T-helper 9 cell (primary cell): ENCODE measurements at regions not wholly inside any gene's neighbourhood (a gene's known extent, or its start where the extent isn't known, plus 50 kb on each side); places are given as distances from the start of the nearest gene placed in this dataset.

Experiments used
- DNase-seq: peaks from one replicate; pipeline ENCODE4 v3.0.0-alpha.2; 2020

DNA sequence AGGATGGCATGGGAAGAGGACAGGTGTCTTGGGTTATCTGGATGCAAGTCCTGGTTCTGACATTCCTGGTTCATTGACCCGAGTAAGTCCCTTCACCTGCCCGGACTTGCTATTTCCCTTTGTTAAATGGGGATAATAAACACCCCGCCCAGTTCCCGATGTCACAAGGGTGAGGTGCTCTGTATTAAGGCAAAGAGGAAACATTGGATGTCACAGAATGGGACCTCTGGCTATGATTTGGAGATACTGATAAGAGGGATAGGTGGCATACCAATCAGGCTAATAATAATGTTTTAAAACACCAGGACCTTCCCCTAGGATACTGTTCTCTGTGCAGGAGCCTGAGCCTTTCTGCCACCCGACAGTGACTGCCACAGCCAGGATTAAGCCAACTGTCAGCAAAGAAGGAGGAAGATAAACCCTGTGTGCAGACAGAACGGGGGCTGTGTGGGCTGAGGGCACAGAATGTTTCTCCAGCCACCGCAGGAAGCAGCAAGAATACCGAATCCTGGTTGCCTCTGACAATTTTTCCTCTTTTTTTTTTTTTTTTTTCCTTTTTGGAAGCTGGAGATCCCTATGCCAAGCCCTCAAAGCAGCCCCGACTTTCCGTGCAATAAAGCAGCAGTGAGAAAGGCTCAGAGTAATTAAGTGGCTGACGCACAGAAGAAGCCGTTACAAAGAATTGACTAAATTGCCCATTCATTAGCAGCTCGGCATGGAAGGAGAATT lies 336.6 kb downstream of the SMAD2 start:
- no peak for DNase-seq

DNA sequence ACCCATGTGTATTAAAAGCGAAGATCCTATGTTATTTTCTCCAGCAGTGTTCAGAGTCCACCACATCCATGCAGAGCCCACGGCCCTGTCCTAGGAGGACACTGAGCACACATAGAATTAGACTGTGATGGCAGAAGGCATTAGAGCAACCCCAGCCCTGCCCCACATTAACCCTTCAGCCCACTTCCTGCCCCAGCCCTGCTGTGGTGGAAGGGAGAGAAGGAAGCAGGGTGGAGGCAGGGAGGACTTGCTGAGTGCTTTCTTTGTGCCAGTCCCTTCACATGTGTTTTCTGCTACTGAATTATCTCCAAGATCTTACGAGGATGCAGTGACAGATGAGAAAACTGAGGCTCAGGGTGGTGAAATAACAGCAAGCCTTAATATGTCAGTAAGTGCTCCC lies 339.0 kb downstream of the SMAD2 start:
- DNase-seq, result no peak

DNA sequence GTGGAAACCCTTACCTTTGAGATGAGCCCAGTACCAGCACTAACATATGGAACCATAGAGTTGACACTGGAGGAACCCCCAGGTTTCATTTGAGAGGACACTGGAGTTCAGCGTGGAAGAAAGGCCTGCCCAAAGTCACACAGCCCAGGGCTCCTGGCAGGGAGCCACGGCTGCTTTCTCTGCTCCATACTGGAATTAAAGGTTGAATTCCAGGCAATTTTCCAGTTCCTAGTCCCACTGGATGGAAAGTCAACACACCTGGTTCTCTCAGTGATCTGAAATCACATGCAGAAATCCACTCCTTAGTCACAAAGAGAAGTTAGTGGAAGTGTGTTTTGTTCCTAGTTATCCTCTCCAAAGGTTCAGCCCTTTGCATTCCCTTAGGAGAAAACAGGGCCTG lies 336.1 kb upstream of the SKOR2 start:
- no peak for DNase-seq

DNA sequence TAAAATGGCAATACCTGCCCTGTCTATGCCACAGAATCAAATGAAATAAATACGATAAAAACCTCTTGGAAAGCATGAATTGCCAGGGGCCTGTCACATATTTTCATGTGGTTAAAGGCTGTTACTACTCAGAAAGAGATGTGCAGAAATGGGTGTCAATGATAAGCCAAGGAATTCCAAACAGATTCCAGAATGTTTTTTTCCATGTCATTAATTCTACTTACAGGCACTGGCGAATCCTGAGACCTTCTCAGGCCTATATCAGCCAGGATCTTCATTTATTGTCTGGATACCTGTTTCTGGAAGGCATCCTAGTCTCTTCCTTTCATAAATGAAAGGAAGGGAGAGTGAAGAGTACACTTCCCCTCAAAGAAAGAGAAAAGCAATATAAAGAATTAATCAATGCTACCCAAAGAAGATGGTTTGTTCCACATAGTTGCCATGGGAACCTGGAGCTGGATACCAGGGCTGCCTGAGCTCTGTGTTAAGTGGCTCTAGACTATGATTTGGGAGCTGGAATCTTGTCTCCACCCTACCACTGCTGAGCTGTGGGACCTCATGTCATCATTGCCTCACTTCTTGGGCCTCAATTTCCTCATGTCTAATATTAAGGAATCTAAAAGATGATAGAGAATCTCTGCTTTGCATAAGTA lies 335.1 kb upstream of the SKOR2 start:
- no peak for DNase-seq

DNA sequence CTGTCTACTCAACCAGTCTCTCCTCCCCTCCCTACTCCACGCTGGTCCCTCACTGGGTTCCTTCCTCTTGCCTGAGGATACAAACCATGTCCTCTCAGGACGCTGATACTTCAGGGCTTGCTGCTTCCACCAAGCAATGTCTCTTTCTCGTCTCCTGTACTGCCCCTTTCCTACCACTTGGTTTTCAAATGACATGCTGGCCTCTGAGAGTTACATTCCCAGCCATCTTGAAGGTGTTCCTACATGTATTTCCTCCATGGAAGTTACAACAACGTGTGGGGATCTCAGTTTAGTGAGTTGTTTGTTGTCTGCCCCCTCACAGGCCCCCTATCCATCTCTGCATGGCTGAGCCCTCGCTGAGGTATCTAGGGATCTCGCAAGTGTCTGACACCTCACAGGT lies 334.5 kb upstream of the SKOR2 start:
- no peak for DNase-seq

DNA sequence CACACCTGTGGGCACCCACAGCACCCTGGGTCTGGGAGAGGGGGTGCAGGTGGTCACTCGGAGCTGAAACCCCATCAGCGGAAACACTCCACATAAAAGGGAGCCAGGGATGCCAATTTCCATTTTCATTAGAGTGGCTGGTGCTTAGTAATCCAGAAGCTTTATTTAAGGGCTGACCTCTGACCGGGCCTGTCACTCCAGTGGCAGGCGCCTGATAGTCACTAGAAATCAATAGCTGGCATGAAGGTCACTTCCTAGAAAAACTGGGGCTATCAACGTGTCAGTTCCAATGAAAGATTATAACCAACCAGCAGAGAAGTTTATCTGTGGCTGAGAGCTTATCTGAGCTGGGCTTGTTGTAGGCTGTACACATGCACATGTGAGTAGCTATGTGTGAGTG lies 333.7 kb upstream of the SKOR2 start:
- no peak for DNase-seq

DNA sequence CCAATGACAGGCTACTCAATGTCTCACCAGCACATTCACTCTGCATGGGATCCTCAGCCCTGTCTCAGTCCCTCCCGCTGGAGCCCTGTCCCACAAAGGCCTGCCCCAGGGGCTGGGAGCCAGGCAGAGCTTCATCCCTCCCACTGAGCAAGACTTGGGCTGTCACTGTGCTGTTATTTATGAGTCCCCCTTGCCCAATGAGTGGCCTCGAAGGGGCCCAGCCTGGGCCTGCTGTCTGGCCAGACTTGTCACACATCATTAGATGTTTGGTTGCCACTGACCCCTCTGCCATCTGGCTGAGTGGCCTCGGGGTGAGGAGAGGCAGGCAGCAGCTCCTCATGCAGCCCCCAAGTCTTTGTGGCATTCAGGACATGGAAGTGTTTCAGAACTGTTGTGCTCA lies 330.6 kb upstream of the SKOR2 start:
- DNase-seq, result no peak

DNA sequence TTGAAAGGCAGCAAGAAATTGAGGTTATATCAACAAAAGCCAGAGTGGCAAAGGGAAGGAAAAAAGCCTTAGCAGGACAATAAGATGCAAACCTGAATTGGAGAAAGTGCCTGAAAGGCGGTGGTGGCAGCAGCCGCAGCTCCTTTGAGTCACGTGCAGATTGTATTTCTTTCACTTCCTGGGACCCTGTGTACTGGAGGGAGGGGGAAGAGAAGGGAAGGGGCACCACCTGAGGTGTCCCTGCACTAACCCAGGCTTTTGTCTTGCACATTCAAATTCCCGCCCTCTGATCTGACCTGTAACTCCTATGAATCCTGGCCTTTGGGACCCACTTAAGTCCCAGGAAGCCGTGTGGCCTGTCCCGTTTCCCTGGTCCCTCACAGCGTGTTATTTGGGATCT lies 326.1 kb upstream of the SKOR2 start:
- DNase-seq, result no peak

DNA sequence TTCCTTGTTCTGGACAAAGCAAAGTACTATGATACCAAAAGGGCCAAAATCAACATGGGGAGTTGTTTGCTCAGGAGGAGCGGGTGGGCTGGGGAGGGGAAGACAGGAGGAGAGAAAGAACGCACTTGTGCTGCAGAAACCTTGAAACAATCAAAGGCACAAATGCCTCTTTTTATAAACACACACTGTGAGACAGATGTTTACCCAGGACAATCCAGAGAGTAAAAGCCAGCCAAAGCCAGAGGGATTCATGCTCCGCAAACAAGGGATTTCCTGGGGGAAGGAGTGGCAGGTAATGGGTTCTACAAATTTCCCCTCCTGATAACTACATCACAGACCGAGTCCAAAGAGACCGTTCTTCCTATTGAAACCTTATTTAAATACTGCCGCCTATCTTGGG lies 323.5 kb upstream of the SKOR2 start:
- DNase-seq, result no peak

DNA sequence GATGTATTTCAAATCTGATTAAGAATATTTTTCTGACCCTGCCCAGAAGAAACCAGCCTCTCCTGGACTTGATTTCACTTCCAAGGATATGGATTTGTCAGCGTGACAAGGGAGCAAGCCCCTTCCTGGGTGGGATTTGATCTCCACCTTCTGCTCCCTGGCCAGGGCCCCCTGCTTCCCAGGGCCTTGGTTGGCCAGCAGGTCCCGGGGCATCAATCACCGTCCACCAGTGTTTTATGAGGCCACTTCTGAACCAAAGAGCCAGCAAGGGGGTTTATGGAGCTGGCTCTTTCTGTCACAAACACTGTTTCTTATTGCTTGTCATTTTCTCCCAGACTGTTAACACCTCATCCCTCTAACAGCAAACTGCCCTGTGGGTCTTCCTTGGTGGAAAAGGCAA lies 320.5 kb upstream of the SKOR2 start:
- no peak for DNase-seq

DNA sequence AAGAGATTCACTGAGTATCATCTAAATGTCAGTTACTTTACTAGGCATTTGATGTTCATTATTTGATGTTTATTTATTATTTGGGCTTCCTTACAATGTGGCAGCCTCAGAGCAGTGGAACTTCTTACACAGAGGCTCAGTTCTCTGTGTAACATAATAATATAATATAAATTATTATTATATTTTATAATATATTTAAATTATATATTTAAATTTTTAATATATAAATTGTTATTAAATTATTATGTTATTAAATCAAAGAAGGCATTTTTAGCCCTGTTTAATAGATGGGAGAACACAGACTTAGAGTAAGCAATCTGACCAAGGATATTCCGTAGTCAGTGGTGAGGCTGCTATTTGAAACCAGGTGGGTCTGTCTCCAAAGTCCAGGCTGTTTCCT lies 315.3 kb upstream of the SKOR2 start:
- DNase-seq, result no peak

DNA sequence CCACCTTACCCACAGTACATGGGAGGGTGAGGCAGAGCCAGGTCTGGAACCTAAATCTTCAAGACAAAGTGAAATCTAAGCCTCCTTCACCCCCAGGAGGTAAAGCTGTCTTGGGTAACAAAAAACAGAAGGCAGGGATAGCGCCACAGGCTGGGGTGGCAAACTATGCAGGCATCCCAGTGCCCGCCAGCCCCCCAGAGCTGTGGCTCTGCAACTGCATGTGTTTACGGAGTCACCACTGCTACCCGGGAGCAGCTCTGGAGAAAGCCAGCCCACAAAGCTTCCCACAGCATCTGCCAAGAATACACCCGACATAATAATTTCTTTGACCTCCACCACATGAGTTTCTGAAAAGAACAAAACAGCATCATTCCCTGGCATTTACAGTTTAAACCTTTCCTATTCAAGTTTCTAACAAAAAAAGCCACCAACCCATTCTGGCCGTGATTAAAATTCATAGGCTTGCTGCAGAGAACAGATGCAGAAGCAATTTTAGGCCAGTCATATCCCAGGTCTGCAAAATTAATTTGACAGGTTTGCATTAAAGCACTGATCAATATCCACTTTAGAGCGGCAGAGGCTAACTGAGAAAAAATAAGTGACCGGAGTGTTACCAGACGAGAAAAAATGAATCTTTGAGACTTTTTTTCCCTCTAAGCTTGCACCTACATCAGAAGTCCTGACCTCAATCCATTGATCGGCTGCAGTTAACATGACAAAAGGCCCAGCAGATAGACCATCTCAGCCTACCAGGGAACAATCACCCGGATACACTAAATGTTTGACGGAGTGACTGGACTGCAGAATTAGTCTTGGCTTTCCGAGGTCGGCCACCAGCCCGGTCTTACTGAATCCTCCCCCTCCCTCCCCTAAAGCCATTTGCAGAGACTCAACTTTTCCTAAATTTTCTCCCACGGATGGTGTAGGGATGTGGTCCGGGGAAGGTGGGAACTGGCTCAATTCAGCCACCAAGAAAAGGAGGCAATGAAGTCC lies 309.6 kb upstream of the SKOR2 start:
- DNase-seq, result no peak

DNA sequence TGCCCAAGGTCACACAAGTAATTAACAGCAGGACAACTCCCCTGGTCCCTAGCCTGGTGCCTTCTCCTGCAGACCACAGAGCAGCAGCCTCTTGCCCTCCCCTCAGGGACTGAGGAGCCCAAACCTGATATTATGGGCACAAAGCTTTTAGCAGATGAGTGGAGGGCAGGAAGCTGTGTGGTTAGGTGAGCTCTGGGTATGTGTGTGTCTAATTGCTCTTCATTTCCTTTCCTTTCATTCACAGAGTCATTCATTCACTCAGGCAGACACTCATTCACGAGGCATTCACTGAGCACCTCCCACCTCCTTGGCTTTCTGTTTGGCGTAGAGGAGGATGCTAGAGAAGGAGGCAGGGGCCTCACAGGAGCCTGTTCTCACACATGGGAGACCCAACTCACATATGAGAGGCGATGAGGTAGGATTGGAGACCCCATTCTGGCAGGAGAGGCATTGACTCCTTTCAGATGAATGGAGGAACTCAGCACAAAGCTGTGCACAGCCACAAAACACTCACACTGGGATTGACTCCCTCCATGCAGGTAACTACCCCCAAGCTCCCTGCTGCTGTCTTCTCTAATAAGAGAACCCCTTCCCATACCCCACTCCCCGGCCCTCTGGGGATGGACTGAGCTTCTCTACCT lies 306.8 kb upstream of the SKOR2 start:
- no peak for DNase-seq

DNA sequence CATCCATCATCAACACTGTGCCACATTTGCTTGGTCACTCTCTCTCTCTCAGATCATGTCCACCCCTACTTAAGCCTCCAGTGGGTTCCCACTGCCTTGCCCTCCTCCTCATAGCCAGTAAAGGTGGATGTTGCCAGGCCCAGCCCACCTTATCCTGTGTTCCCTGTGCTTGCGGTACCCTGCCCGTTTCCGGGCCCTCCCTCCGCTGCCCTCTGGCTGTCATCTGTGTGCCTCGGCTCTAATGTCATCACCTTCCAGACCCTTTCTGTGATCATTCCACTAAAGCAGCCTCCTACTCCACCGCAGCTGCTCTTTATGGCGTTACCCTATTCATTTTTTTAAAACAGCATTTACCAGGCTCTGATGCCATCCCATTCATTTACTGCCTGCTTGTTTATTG lies 305.7 kb upstream of the SKOR2 start:
- no peak for DNase-seq

DNA sequence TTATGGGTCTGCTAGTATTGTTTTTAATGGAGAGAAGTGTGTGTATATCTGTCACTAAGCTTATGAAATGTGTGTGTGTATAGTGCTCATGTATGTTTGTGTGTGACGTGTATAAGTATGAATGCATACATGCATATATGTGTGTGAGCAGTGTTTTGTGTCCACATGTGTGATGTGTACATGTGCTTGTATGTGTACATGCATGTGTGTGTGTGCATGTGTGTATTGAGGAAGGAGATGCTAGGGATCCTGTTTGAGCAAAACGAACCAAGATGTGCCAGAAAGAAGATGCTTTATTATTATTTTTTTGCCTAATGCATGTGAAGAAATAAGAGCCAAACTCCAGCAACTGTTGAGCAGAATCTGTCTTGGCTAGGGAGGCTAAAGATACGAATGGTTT lies 301.3 kb upstream of the SKOR2 start:
- no peak for DNase-seq

DNA sequence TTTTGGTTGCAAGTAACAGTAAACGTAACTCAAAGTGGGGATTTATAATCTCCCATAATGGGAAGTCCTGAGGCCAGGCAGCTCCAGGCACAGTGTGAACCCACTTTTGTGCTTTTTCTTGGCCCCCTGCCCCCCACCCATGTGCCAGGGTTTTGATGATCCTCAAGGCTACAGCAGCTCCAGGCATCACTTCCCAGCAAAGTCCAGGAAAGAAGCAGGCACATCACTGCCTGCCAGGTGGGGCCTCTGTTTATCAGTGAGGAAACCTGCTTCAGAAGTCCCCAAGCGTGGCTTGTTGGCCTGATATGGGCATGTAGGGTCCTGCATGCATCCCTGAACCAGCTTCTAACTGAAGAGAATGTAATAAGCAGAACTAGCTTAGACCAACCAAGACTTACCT lies 299.2 kb upstream of the SKOR2 start:
- no peak for DNase-seq

DNA sequence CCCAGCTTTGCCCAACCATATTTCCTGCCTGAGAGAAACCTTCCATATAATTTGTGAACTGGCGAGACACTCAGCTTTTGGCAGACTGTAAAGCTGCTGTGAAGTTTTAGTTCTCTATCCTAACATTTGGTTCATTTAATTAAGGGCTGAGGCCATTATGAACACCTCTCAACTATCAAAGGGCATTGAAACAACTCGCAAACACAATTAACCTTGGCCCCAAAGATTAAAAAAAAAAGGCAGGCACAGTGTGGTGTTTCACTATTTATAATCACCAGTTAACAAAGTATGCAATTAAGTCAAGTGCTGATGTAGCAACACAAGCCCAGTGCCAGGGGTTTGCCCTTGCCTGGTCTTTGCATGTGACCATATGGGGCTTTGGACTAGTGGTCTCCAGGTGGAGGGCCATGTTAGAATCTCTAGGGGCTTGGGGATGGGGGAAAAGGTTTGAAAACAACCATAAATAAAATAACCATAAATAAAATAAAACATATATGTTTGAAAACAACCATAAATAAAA lies 297.6 kb upstream of the SKOR2 start:
- DNase-seq, result no peak

DNA sequence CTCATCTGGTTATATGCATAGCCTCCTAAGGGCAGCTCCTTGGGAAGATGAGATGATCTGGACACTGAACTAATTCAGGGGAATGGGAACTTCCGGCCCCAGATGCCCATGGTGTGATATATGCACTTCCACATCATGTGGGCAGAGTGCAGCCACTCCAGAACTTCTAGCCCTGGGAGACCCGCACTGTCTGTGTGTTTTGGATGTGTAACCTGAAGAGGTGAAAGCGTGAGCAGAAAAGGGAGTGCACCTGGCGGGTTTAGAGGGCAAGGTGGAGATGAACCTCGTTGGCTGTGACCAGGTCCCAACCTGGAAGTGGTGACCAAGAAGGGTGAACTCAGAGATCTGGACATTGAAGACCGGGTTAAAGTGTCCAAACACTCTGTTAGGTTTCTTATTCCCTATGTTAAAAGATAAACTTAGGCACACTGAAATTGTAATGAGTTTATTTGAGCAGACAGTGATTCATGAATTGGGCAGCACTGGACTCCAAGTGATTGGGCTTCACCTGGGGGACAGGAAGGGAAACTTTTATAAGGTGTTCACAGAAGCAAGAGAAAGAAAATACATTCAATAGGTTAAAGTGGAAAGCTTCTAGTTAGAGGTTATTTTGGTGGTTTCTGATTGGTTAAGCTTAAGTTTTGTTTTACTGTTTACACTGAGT lies 296.2 kb upstream of the SKOR2 start:
- DNase-seq, result no peak

DNA sequence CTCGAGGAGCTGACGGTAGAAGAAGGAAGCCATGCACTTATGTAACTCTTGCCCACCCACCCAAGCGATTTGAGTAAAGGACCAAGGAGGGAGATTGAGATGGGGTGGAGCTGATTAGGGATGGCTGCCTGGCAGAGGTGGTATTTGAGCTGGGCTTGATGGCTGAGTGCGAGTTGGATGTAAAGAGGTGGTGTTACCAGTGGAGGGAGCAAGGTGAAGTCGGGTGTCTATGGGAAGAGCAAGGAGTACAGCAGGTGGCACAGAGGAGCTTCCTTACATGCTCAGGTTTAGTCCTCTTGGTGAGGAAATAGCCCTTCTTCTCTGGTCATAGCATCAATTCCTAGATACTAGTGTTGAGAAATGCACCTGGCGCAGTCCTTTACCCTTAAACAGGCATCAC lies 294.2 kb upstream of the SKOR2 start:
- DNase-seq, result no peak

DNA sequence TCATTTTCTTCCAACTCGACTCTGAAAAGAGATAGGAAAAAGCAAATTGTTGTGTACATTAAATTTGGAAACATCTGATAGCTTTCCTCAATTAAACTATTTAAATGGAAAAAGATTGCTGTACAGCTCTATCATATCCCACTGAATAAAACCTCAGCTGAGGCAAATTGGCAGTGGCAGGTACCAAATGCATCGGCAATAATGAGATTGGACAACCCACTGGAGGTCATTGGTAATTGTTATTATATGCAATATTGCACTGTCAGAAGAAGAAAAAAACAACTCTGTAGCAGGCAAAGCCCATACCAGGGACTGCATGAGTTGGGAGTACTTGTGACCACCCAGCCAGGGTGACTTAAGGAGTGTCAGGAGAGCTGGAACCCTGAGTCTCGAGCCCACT lies 291.6 kb upstream of the SKOR2 start:
- DNase-seq, result no peak

DNA sequence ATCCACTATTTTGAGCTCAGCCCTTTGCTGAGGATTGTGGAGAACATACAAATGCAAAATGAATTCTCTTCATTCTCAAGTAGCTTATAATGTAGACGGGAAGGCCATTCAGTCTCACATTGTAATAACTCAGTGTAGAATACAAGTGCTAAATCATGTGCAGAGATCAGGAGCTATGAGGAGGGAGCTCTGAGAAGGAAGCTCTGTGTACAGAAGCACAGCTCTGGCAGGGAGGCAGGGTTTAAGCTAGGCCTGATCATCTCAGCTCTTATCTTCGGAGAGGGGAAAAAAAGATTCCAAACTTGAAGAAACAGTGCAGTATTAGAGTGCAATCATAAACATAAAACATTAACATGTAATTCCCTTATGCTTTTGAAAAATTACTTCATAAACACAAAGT lies 291.1 kb upstream of the SKOR2 start:
- no peak for DNase-seq

DNA sequence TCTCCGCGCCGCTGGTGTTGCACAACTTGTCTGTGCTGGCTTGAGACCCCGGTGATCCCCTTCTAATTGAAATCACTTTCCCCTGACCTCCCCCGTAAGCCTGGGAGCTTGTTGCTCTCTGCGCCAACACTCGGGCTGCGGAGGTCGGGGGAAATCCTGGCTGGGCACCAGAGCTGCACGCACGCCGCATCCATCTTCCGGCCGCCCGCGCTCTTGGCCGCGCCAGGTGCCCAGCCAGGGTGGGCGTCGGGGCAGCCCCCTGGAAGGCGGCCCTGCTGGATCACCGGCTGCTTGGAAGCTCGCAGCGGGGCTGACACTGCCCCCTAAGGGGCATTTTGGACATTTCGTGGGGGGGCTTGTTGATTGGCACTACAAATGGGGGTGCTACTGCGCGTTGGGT lies 280.3 kb upstream of the SKOR2 start:
- no peak for DNase-seq
